ENCODE measurements at regions not wholly inside any gene's neighbourhood (a gene's known extent, or its start where the extent isn't known, plus 50 kb on each side); places are given as distances from the start of the nearest gene placed in this dataset.

DNA sequence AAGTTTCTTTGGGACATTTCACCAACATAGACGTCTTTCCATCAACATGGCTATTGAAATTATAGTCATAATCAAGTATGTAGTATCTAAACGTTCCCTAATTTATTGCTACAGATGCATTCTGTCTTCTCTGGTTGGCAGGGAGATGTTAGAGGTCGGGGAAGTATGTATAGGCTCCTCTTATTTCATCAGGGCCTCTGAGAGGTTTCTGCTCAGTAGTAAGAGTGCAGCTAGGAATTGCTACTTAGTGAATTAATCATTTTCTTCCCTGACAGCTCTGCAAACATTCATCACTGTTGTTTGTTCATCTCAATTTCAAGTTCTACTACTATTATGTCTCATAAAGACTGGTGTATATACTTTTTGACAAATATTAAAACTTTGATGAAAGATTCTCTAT, 309.7 kb upstream of the NR2F2 start:
- no peak for DNase-seq

GRCh38 chr15:96023081-96023480, 307.4 kb upstream of the NR2F2 start:
- no peak for DNase-seq

- no peak for DNase-seq
These were observed 303.0 kb upstream of the NR2F2 start for GRCh38 chr15:96027501-96027900.

GRCh38 chr15:96028620-96029019, 301.9 kb upstream of the NR2F2 start:
- no peak for DNase-seq

- DNase-seq = no peak
These were observed 301.3 kb upstream of the NR2F2 start for GRCh38 chr15:96029172-96029571.

- no peak for DNase-seq
These were observed 298.9 kb upstream of the NR2F2 start for GRCh38 chr15:96031426-96032110.

- DNase-seq = no peak
These were observed 295.4 kb upstream of the NR2F2 start for GRCh38 chr15:96035091-96035490.

DNA sequence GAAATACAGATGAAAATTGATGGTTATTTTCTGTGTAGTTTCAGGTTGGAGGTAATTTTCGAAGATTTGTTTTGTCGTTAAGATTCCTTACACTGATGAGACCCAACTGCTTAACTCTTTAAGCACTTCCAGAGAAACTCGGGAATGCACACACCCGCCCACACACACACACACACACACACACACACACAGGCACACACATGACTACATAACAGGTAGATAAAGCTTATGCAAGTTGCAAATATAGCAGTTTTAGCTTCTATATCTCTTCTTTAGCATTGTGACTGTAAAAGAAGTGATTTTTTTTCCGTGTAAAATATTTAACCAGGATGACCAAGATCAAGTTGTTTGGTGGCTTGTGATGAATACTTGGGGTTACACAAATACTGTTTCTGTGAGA, 294.9 kb upstream of the NR2F2 start:
- no peak for DNase-seq

- DNase-seq = no peak
These were observed 292.9 kb upstream of the NR2F2 start for GRCh38 chr15:96037584-96037983.

DNA sequence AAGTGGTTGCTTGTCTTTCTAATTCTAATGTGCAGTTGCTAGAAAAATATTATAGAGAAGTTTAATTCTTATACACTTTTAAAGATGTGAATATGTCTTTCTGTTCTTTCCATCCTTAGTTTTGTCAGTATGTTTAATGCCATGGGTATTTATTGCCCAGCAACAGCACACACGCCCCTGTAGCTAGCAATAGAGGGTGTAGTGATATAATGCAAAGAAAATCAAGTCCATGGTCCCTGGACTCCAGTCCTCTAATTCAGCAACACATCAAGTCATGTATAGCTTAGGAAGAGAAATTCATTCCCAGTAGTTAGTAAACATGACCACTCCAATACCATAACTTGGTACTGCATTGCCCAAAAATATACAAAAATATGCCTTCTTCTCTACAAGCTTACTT, 292.4 kb upstream of the NR2F2 start:
- no peak for DNase-seq

- no peak for DNase-seq
These were observed 291.9 kb upstream of the NR2F2 start for GRCh38 chr15:96038650-96039049.

DNA sequence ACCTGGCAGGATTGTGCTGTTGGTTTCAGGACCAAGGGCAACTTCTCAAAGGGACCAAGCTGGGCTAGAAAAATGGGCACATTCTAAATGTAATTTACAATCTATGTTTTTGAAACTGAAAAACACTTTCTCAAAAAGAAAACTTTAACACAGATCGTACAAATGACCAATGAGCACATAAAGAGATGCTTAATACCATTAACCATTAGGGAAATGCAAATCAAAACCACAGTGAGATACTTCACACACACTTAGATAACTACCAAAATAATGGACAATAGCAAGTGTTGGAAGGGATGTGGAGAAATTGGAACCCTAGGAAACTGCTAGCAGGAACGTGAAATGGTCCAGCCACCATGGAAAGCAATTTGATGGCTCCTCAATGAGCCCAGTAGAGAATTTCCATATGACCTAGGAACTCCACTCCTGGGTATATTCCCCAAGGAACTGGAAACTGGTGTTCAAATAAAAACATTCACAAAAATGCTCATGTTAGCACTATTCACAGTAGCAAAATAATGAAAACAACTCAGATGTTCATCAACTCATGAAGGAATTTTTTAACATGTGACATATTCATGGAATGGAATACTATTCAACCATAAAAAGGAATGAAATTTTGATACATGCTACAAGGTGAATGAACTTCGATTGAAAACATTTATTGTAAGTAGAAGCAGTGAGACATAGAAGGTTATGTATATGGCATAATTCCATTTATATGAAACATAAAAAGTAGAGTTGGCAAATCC, 288.3 kb upstream of the NR2F2 start:
- DNase-seq = no peak

DNA sequence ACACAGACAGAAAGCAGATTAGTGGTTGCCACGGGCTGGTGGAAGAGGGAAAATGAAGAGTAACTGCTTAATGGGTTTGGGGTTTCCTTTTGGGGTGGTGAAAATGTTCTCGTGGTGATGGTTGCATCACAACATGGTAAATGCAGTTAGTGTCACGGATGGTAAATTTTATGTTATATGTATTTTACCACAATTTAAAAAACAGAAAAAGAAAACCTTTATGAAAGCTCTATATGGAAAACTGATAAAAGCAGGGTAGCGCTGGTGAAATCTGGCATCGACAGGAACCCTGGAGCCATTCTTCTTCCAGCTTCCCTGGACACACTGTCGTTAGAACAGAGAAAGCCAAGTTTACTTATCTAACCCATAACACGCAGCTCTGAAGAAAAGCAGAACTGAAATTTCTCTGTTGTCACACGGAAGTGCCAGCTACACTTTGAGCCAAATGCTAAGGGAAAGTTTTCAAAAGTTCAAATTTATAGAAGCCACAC, 287.7 kb upstream of the NR2F2 start:
- no peak for DNase-seq

GRCh38 chr15:96043591-96044171, 286.8 kb upstream of the NR2F2 start:
- no peak for DNase-seq

- DNase-seq = no peak
These were observed 283.8 kb upstream of the NR2F2 start for GRCh38 chr15:96046620-96047240.

DNA sequence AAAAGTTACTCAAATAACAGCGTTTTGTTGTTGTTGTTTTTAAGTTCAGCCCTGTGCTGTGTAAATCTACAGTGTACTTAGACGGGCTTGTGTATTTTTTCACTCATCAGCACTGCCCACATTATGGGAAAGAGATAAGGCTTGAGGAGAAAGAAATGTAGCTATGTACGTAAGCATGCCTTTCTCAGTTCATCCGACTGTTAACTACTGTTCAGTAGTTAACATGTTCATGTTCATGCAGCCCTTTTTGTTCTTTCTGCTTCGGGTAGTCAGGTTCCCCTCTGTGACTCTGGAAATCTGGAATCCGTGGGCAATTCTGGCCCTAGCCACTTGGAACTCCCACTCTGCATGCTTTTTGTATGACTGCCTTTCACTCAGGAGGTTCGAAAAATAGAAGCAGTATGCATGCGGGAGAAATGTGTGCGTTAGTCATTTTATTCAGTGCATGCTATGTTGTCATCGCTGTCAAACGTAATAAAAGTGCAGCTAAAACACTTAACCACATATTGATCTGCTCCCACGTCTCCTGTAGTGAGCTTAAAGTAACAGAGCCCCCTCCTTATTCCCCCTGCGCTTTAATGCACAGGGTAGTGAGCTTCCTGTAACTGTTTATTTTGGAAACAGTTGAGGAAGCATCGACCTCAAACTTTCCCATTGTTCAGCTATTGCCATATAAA, 283.1 kb upstream of the NR2F2 start:
- no peak for DNase-seq

GRCh38 chr15:96049323-96049722, 281.2 kb upstream of the NR2F2 start:
- no peak for DNase-seq

DNA sequence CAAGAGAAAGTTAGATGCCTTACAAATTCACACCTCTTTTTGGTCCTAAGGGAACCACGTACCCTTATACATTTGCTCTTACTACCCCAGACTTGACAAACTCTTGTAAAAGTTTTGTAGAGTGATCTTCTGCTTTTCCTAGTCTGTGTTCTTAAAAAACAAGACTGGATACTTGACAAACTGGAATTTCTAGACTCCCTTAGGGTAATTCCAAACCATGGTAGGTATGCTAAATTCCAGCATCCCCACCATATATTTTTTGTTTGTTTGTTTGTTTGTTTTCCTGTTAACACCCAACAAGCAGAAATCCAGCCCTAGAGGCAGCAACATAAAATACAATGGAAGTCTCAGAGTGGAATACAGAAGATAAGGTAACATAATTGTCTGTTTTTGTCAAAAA, 280.7 kb upstream of the NR2F2 start:
- DNase-seq = no peak

DNA sequence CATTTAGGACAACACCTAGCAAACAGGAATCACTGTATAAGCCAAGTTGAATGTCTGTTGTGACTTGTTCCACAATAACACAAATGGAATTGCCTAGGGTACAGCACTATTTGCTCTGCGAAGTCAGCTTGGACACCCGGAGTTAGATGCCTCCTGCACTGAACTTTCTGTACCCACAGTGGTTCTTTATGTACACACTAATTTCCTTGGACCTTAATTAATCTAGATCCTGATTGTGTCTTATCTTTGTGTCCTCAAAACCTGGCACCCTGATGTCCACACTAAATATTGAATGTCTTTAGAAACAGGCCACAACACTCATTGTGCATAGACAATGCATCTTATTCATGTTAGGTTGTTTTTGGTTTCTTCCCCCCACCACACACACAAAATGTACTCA, 278.9 kb upstream of the NR2F2 start:
- DNase-seq = no peak

DNA sequence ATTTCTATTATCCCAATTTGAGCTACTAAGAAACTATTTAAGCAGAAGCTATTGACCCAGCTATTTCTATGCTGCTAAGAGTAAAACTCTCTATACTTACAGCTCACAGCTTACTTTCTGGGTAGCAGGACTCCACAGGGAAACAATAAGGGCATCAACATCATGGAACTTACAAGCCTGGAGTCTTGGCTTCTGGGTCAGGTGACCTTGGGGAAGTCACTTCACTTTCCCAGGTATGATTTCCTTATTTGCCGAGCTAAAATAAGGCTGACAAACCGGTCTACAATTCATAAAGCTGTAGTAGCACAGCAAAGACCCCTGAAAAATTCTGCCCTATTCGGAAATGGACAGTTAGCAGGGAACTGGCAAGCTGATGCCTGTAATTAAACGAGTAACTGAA, 278.3 kb upstream of the NR2F2 start:
- DNase-seq = no peak

- DNase-seq = no peak
These were observed 277.9 kb upstream of the NR2F2 start for GRCh38 chr15:96052572-96053030.

DNA sequence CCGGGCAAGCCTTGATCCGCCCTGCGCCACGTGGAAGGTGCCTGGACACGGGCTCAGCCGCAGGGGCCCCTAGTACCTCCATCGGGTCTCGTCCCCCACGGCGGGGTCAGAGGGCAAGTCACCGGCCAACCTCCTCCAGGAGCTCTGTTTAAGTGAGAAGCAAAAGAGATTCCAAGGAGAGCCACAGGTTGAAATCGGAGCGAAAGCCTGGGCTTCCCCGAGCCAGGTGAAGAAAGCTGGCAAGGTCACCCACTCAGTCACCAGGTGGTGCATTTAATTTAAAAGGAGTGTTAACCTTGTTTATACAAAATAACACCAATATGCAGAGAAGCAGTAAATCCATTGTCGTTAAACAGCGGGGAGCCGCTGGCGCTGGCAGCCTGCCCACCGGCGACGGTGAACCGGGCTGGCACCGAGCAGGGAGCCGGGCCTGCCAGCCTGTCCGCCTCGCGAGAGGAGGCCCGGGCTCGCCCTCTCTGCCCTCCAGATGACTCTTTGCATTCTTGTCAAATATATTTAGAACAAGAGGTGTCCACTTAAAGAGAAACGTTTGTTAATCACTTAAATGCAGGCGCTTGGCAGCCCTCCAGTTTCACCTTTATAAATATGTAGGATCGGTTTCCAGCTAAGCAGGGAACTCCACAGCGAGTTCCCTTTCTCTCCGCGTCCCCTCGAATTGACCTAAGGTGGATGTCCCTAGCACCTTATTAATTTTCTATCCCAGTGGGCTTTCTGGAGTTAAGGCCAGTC, 277.3 kb upstream of the NR2F2 start:
- DNase-seq = no peak
